COR-L47 (cell line): ENCODE measurements at regions not wholly inside any gene's neighbourhood (a gene's known extent, or its start where the extent isn't known, plus 50 kb on each side); places are given as distances from the start of the nearest gene placed in this dataset.
"Not testable (repeated sequence)": the region's sequence is repeated elsewhere in the genome, so short reads cannot be mapped to it uniquely, and the experiment has no call there.

Experiments used
- DNase-seq: peaks from one replicate; lab custom pipeline; 2025; lab: John Stamatoyannopoulos, UW

DNA sequence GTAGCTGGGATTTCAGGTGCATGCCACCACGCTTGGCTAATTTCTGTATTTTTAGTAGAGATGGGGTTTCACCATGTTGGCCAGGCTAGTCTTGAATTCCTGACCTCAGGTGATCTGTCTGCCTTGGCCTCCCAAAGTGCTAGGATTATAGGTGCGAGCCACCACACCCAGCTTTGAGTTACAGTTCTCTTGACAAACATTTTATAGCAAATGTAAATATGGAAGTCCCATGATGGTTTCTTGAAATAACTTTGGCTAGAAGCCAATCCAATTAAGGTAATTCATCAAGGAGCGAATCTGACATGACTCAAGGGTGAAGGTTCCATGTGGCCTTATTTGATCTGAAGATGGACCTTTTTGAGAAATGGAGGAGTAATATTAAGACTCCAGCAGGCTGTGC, 76.2 kb upstream of the RFLNA start:
- DNase-seq, result not testable (repeated sequence)

DNA sequence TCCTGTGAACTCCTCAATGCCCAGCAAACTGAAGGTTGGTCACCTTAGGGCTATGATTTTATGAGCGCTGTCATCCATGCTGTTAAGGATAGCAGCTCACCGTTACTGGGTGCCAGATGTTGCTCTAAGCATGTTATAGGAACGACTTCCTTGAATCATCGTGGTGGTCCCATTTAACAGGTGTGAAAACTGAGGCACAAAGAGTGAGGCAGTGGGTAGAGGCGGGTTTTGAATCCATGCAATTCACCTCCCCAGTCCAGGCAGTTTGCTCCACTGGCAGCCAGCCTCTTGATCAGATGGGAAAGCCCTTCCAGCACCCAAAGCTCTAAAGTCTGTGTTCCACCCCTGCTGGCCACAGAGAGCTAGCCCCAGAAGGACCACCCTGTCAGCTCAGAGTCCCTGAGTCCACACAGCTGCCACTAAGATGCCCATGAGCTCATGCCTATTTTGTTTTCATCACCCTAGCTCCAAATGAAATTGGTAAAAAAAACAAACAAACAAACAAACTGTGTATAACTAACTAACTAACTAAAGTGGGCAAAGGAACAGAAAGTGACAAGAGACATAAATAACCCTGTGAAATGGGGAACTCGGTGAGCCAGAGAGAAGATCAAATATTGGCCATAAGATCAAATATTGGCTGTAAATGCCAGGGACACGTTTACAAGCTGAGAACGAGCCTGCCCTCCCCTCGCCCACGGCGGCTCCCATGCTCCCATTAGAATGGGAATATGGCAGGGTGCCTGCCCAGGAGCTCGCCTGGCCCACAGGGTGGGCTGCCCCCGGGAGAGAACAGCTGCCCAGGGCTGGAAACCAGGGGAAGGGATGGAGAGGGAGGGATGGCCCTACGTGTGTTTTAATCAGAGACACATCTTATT, 72.3 kb upstream of the RFLNA start:
- DNase-seq, result no peak

DNA sequence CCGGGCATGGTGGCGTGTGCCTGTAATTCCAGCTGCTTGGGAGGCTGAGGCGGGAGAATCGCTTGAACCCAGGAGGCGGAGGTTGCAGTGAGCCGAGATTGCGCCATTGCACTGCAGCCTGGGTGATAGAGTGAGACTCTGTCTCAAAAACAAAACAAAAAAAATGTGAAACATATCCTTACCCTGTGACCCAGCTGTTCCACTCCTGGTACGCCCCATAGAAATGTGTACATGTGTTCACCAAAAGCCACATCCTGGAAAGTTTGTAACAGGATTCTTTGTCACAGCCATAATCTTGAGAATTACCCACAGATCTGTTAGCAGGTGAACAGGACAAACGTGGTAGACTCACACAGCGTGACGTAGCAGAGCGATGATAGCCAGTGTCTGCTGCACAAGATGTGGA, 71.2 kb upstream of the RFLNA start:
- not testable (repeated sequence) for DNase-seq

DNA sequence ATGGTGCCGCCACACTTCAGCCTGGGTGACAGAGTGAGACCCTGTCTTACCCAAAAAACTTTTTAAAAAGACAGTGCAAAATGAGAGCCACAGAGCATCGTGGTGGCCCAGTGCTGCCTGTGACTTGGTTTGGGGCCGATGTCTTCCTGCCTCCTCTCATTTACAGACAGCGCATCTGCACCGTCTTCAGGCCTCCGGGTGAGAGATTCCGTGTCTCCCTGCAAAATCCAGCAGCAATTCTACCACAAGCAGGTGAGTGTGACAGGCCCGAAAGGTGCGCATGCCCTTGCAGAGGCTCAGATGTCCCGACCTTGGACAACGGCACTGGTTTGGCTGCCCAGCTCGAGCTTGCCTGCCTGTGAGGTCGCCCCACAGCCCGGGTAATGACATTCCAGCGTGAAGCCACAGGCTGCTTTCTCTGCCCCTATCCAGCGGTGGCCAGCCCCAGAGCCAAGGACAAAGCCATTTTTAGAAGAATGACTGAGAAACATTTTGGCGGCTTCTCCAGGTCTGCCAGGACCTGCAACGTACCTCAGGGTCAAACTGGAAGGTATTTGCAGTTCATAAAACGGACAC, 70.3 kb upstream of the RFLNA start:
- DNase-seq, result no peak

DNA sequence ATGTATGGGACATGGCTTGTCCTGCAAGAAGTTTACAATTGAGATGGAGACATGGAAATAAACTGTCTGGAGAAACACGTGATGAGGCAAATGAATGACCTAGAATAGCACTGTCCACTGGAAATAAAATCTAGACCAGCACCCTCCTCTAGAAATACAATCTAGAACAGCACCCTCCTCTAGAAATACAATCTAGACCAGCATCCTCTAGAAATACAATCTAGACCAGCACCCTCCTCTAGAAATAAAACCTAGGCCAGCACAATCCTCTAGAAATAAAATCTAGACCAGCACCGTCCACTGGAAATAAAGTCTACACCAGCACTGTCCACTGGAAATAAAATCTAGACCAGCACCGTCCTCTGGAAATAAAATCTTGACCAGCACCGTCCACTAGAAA, 69.2 kb upstream of the RFLNA start:
- DNase-seq, result no peak

DNA sequence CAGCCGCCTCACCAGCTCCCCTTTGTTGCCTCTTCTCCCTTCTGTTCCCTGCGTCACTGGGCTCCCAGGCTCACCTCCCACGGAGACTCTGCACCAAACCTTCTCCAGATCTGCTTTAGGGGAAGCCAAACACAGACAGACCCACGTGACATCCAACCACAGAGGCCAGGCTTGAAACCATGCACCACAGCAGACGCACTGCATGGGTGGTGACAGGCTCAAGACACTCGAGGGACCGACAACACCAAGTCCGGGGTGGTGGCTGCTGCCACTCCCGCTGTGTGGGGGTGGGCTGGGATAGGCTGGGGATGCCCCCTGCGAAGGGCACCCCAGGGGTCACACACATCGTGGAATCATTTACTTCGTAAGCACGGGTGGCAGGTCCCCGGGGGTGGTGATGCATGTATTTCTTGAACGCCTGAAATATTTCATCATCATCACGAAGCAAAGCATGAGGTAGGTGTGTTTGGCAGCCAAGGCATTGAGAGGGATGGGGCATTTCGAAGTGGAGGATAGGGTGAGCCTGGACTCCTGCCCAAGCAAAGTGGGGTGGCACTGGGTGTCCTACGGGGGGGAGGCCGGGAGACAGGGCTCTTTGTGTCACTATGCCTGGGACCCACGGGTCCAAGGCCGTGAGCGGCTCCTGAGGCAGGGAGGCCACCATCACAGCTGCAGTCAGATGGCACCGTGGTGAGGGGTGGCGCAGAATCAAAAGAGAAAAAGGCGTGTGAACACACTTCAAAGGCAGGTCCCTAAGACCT, 66.8 kb upstream of the RFLNA start:
- DNase-seq, result no peak

DNA sequence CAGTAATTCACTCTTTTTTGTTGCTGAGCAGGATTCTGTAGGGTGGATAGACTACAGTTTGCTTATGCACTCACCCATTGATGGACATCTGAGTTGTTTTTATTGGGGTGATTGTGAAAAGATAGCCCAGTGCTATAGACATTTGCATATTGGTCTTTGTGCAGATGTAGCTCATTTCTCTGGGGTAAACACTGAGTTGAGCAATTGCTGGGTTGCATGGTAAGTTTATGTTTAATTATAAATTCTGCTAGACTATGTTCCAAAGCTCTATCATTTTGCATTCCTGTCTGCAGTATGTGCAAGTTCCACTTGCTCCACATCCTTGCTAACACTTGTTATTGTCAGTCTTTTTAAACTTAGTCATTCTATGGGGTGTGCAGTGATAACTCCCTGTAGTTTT, 65.4 kb upstream of the RFLNA start:
- no peak for DNase-seq

DNA sequence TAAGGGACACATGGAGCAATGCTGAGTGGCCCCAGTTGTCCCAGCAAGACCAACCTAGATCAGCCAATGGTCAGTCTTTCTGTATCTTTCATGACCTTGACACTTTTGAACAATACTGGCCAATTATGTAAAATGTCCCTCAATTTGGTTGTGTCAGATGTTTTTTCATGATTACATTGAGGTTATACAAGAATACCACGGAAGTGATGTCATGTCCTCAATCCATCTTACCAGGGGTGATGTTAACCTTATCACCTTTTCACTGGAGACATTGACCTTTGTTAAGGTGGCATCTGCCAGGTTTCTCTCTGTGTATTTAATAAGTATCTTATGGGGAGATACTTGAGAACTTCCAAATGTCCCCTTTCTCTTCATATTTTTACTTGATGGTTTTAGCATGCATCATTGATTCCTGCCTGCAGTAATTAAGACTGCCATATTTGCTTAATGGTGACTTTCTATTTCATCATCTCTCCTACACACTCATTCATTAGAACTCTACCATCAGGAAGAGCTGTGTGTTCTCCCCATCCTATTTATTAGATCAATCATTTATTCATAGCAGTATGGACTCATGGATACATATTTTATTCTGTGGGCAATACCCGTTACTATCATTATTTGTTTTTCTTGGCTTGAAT, 64.7 kb upstream of the RFLNA start:
- no peak for DNase-seq

DNA sequence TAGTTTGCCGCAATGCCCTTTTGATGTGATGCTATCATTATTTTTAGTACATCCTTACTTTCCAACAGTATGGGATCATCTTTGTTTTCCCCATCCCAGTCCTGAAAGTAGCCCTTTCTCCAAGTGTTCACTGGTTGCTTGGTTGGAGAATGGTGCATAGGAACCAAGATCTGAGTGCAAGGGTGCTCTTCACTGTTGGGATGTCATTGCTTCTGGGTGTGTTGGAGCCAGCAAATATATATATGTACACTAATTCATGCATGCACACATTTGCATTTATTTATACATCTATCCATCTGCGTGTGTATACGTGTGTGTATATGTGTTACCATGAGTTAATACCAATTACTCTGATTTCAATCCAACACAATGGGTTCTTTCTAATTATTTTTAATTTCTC, 64.1 kb upstream of the RFLNA start:
- DNase-seq, result no peak

DNA sequence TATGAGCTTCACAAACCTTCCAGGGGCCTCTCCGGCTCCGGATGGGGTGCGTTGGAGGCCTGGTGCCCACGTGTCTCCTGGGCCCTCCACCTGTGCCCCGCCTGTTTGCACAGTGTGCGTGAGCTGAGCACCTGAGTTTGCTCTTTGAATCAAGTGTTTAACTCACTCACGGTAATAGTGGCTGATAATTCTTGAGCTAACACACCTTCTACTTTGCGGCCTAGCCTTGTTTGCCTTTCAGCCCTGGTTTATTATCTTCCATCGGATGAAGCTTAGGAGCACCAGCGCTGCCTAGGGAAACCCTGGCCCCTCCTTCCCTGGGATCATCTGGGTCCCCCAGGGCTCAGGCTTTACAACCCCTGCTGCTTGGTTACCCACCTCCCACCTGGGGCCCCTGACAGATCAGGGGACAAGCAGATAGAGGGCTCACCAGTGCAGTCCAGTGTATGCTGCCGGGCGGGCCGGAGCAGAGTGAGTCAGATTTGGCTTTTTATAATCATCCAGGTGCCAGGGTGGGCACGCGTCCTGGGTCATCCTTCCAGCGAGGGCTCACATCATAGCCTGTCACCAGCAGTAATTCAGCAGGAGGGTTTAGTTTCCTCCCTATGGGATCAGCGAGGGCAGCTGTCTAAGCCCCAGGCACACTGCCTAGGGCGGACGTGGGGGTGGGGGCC, 62.8 kb upstream of the RFLNA start:
- peak; percentile 53 for DNase-seq

DNA sequence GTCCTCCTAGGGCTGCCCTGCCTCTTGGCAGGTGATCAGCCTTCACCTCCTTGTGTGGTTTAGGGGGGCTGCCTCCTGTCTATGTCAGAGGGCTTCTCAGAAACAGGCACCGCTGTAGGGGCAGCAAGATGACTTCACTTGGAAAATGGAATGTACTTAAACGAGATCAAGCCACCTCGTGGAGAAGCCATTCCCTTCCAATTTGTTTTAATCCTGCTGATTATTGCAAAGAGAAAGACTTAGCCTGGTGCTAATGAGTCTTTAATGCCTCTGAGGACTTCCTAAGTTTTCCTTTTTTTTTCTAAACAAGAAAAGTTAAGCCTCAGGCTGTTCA, 62.3 kb upstream of the RFLNA start:
- DNase-seq, result no peak

DNA sequence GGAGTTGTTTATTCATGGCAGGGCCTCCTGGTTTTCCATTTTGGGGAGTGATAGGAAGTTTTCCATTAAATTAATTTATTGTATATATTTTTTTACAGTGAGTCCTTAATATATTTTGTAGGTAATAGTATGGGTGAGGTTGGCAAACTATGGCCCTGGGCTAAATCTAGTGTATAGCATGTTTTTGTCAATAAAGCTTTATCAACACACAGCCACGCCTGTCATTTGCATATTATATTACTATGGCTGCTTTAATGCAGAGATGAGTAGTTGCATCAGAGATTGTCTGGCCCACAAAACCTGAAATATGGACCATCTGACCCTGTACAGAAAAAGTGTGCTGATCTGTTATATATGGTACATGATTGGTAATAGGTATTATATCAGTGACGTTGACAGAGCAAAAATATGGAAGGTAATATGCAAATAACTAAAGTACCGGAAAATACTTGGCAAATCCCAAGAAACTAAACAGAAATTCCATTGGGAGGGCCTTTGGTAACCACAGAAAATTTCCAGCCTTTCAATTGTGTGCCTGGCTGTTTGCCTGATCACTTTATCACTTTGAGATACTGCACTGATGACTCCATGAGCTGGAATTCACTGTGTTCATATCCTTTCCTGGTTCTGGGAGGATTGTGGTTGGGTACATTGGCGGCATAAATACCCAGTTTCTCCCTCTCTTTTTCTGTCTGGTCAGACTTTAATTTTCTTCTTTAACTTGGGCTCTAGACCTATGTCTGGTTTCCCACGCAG, 61.7 kb upstream of the RFLNA start:
- DNase-seq, result no peak

DNA sequence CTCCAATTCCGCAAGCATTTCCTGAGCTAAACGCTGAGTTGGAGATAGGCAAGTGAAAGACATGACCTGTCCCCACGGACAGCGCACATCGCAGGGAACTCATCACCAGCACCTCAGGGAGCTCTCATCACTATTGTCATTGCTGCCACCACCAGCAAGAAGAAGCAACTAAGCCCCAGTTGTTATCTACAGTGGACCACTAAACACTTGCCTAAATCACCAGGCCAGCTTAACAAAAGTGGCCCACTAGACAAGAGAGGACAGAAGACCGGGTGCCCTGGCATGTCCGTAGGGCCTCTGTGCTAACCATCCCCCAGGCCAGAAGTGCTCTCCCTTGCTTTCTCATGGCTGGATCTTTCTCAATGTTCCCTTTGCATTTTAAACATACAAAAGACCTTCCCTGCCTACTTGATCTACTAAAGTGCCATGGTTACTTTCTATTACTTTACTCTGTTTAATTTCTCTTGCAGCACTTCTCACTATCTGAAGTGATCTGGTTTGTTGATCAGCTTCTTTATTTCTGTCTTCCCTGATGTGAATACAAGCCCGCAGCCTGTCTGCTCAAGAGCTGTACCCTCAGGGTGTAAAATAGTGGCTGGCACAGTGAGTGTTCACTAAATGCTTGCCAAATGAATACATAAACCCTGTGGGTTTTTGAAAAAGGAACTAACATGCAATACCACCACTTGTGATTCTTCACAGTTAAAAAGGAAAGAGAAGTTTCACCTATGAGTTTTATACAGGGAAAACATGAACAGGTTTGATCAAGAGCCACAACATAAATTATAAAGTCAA, 60.9 kb upstream of the RFLNA start:
- DNase-seq, result no peak

DNA sequence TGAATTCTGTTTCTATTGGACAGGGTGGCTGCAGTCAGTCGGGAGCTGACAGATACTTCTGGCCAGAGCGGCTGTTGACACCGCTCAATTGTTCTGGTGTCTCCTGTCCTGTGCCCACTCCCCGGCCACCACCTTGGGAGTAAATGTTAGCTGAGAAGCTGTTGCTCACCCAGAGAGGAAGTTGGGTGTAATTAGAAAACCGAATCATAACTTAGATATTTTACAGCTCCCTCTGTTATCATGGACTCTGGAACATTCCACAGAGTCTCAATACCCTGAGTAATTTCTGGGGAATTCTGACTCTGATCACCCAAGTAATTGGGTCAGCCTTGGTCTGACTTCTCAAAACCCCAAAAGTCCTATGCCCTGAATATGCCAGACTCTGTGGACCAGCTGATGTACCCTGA, 58.3 kb upstream of the RFLNA start:
- no peak for DNase-seq

DNA sequence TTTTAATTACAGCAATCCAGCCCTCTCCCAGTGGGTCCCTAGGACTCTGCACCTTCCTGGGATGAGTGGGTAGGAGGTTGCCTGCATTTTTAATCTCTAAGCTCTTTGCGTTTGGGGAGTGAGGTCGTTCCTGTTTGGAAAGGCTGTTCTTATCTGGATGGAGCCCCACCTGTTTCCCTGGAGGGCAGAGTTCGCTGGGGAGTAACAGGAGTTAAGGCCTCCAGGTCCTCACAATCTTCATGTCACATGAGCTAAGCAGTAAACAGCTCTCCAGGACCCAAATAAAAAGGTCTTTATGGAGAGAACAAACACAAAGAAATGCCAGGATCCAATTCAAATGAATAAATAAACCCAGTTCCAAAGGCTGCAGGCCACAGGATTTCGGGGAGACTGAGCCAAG, 56.0 kb upstream of the RFLNA start:
- no peak for DNase-seq

DNA sequence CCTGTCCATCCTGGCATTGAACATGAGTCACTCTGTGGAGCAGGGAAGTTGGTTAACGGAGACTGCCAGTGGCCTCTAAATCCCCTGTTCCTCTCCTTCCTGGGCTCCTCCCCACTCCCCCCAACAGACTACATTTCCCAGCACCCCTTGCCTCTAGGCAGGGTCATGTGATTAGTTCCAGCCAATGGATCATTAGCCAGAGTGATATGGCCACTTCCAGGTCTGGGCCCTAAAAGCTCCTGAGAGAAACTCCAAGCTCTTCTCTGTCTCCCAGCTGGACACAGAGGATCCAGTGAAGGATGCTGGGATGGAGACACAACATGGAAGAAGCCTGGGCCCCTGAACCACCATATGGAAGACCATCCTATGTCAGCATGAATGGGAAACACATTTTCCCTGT, 54.4 kb upstream of the RFLNA start:
- no peak for DNase-seq

DNA sequence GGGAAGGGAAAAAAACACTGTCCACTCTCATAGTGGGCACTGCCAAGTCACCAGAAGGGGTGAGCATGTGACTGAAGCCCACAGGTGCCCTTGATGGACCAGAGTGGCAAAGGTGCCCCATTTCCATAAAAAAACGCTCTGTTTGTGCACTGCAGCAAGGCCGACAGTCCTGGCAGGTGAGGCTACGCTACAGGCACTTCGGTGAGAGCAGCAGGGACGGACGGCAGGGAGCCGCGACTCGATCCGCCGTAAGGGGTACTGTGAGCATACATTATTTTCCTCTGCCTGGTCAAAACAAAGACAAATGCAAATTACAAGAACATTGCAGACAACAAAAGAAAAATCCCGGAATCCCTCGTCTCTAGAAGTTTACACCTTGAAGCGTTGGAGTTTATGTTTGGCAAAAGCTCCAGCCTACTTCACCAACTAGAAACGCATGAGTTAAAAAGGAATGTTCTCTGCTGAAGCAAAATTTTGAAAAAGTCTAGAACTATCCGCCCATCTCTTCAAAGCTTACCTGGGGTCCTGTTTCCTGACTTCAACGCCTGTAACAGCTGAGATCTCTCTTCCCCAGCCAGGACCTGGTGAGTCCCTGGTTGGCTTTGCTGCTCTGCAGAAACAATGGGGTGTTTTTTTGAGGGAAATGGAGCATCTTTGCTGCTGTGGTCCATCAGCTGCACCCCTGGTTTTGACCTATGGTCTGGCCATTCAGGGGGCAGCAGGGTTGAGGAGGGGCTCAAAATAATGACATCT, 52.9 kb upstream of the RFLNA start:
- no peak for DNase-seq

DNA sequence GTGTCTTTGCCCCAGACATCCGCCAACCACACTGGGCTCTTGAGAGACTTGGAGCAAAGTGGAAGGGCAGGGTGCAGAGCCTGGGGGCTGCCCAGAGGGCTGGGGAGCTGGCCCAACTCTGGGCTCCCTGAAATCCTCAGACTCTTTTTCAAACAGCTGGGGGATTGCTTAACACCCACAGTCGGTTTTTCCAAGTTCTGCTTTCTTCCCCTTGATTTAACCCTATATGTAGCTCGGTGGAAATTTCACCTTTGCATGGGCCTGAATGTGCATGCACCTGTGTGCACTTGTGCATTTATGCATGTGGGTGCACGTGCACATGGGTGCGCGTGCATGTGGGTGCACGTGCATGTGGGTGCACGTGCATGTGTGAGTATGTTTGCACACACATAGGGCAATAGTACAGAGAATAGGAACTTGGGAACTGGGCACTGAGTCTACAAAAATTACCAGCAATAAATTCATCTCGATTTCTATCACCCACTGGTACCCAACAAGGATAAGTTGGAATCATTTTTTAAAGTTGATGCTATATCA, 52.3 kb upstream of the RFLNA start:
- no peak for DNase-seq

DNA sequence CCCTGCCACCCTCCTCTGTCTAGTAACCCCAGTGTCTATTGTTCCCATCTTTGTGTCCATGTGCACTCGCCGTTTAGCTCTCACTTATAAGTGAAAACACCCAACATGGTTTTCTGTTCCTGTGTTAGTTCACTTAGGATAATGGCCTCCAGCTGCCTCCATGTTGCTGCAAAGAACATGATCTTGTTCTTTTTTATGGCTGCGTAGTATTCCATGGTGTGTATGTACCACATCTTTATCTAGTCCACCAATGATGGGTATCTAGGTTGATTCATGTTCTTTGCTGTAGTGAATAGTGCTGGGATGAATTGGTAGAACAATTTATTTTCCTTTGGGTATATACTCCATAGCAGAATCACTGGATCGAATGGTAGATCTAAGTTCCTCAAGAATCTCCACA, 51.0 kb upstream of the RFLNA start:
- DNase-seq, result no peak
